GM12878 (cell line): ENCODE measurements at regions not wholly inside any gene's neighbourhood (a gene's known extent, or its start where the extent isn't known, plus 50 kb on each side); places are given as distances from the start of the nearest gene placed in this dataset.

Experiments
- ATAC-seq: fragments of 200-7000 bp; cut with Tn5 transposase; 3 replicates; pipeline ENCODE4 v1.9.1; 2020; ENCODE audit warnings: mild to moderate bottlenecking, moderate library complexity
- BruUV-seq: library from RNA; stranded (reverse); fragments of 400-500 nt; replicated peaks from 2 replicates; lab custom pipeline; 2021; lab: Mats Ljungman, UMichigan
- CTCF ChIA-PET: fragments of 300-600 bp; sonication (Branson Sonifier 250); formaldehyde crosslinking; extraction: SDS; loops from one replicate; lab custom pipeline; 2021; ENCODE audit warnings: inconsistent platforms; lab: Yijun Ruan, JAX
- POLR2A ChIA-PET: fragments of 350-600 bp; formaldehyde crosslinking; extraction: SDS; loops from one replicate; lab custom pipeline; 2021; ENCODE audit warnings: inconsistent platforms; lab: Charles Lee
- RAD21 ChIA-PET: fragments of 300-600 bp; sonication (Branson Sonifier 250); formaldehyde crosslinking; loops from one replicate; lab custom pipeline; 2023; ENCODE audit warnings: antibody characterized with exemption; ENCODE audit not compliant: unreplicated experiment; lab: Charles Lee
- SMC1A ChIA-PET: fragments of 300-600 bp; sonication (Branson Sonifier 250); formaldehyde crosslinking; loops from one replicate; lab custom pipeline; 2023; ENCODE audit not compliant: unreplicated experiment, uncharacterized antibody; lab: Charles Lee
- DNase-seq: peaks from one replicate; pipeline ENCODE4 v3.0.0-alpha.2; 2011; ENCODE audit warnings: low read depth, low spot score
- FAIRE-seq: peaks from 3 replicates; lab custom pipeline; 2011; peaks lifted over from hg19 to GRCh38; lab: Jason Lieb, UNC
- H2AFZ ChIP-seq: 2 replicates; pipeline ENCODE4 v1.6.0; 2011; ENCODE audit warnings: low read depth, low read length, control low read depth; ENCODE audit not compliant: control insufficient read depth
- H3K27ac ChIP-seq: 2 replicates; pipeline ENCODE4 v1.5.1; 2011; ENCODE audit warnings: control low read depth; ENCODE audit not compliant: control insufficient read depth, insufficient read depth
- H3K27me3 ChIP-seq, 2 experiments: replicated peaks in 1 of 2; 2 replicates each; pipeline versions ENCODE4 v1.6.0 to v1.6.1; 2011; ENCODE audit warnings: low read length in 1 of 2; ENCODE audit not compliant: control insufficient read depth in 2 of 2, insufficient read depth in 2 of 2
- H3K36me3 ChIP-seq, 2 experiments: 2 replicates each; pipeline ENCODE4 v1.5.1; 2011; ENCODE audit warnings: low read length in 1 of 2; ENCODE audit not compliant: control insufficient read depth in 2 of 2, insufficient read depth in 2 of 2
- H3K4me1 ChIP-seq: 2 replicates; pipeline ENCODE4 v1.6.1; 2011; ENCODE audit warnings: mild to moderate bottlenecking, low read length, moderate library complexity, mixed read lengths; ENCODE audit not compliant: control insufficient read depth, insufficient read depth
- H3K4me2 ChIP-seq: 2 replicates; pipeline ENCODE4 v1.6.0; 2011; ENCODE audit warnings: control low read depth; ENCODE audit not compliant: control insufficient read depth, insufficient read depth
- H3K4me3 ChIP-seq: fragments of 200-600 bp; sonication (generic); 2 replicates; pipeline ENCODE4 v1.5.1; 2016
- H3K79me2 ChIP-seq: 2 replicates; pipeline ENCODE4 v1.6.0; 2011; ENCODE audit warnings: low read length; ENCODE audit not compliant: control insufficient read depth, insufficient read depth
- H3K9ac ChIP-seq: 2 replicates; pipeline ENCODE4 v1.8.0; 2011; ENCODE audit warnings: low read length, control low read depth, mixed read lengths; ENCODE audit not compliant: control insufficient read depth, insufficient read depth
- H3K9me3 ChIP-seq: replicated peaks from 3 replicates; pipeline ENCODE4 v1.5.1; 2011; ENCODE audit warnings: mild to moderate bottlenecking, low read length; ENCODE audit not compliant: control insufficient read depth, insufficient read depth
- H4K20me1 ChIP-seq: 2 replicates; pipeline ENCODE4 v1.6.0; 2011; ENCODE audit not compliant: control insufficient read depth, insufficient read depth
- EED ChIP-seq: sonication (generic); IDR thresholded peaks from 2 replicates; pipeline ENCODE4 v1.6.1; 2016; ENCODE audit warnings: antibody characterized with exemption, low read depth
- ELK1 ChIP-seq: IDR thresholded peaks from 2 replicates; pipeline ENCODE4 v1.6.1; 2012; ENCODE audit warnings: low read depth, low read length, improper control_type of control experiment
- ETV6 ChIP-seq, 2 experiments: fragments of 450-650 bp in 1 of 2; IDR thresholded peaks in 1 of 2; conservative IDR thresholded peaks in 1 of 2; 2 replicates each; pipeline ENCODE4 v1.6.1; 2014; ENCODE audit warnings: antibody characterized with exemption in 1 of 2, borderline replicate concordance in 1 of 2, low read depth in 1 of 2, mild to moderate bottlenecking in 1 of 2, moderate library complexity in 1 of 2
- JUND ChIP-seq: IDR thresholded peaks from 2 replicates; pipeline ENCODE4 v1.6.1; 2012; ENCODE audit warnings: low read depth, mild to moderate bottlenecking, low read length, improper control_type of control experiment, moderate library complexity
- POLR2AphosphoS2 ChIP-seq: IDR thresholded peaks from 2 replicates; pipeline ENCODE4 v1.6.1; 2011; ENCODE audit warnings: low read depth, mild to moderate bottlenecking, low read length, improper control_type of control experiment, moderate library complexity
- RAD51 ChIP-seq: fragments of 450-650 bp; IDR thresholded peaks from 2 replicates; pipeline ENCODE4 v1.6.1; 2016; ENCODE audit warnings: moderate library complexity, mild to moderate bottlenecking, inconsistent platforms
- RB1 ChIP-seq: fragments of 450-650 bp; formaldehyde crosslinking; IDR thresholded peaks from 2 replicates; pipeline ENCODE4 v1.6.1; 2017; ENCODE audit warnings: mild to moderate bottlenecking, borderline replicate concordance
- RBBP5 ChIP-seq: fragments of 200-600 bp; sonication (generic); conservative IDR thresholded peaks from 2 replicates; pipeline ENCODE4 v1.6.1; 2016
- WGBS: methylation state at CpG from one replicate; pipeline ENCODE4 v1.1.6; 2016; ENCODE audit warnings: low lambda C conversion rate; ENCODE audit not compliant: insufficient replicate concordance, insufficient coverage; ENCODE audit errors: missing lambda C conversion rate; 5-methylcytosine and 5-hydroxymethylcytosine counted together
- in situ Hi-C: fragments of 300-500 bp; cut with MboI; formaldehyde crosslinking; loops from 9 replicates; pipeline ENCODE4 v1.14.3; 2018; ENCODE audit warnings: mixed read lengths
- intact Hi-C: fragments of 100-400 bp; cut with micrococcal nuclease; formaldehyde crosslinking; loops from one replicate; pipeline ENCODE4 v1.14.2; 2022; ENCODE audit not compliant: unreplicated experiment
- TF ChIP-seq, protein P1 (sequence below): fragments of 450-650 bp; IDR thresholded peaks from 2 replicates; pipeline ENCODE4 v1.6.1; 2017; ENCODE audit warnings: mild to moderate bottlenecking, moderate library complexity
- TF ChIP-seq, protein P2 (sequence below): IDR thresholded peaks from 2 replicates; pipeline ENCODE4 v1.6.1; 2012; ENCODE audit warnings: mild to moderate bottlenecking, low read depth, low read length

DNA sequence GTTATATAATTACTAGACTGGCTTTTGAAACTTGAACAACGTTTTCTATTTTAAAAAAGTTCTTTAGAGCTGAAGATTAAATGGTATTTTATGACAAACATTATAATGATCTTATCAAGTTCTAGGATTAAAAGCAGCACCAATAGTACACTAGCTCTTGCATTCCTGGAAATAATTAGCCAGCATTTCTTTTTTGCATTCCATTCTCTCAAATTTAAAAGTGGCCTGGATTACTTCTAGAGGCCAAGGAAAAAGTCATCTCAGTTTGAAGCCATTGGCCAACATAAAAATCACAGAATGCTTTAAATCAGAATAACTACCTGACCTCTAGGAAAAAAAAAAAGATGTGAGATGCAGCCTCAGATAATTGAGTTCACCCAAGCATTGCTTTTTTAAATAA is 1326.4 kb upstream of the SORCS1 start (continued):
- TF ChIP-seq, protein P1, sequence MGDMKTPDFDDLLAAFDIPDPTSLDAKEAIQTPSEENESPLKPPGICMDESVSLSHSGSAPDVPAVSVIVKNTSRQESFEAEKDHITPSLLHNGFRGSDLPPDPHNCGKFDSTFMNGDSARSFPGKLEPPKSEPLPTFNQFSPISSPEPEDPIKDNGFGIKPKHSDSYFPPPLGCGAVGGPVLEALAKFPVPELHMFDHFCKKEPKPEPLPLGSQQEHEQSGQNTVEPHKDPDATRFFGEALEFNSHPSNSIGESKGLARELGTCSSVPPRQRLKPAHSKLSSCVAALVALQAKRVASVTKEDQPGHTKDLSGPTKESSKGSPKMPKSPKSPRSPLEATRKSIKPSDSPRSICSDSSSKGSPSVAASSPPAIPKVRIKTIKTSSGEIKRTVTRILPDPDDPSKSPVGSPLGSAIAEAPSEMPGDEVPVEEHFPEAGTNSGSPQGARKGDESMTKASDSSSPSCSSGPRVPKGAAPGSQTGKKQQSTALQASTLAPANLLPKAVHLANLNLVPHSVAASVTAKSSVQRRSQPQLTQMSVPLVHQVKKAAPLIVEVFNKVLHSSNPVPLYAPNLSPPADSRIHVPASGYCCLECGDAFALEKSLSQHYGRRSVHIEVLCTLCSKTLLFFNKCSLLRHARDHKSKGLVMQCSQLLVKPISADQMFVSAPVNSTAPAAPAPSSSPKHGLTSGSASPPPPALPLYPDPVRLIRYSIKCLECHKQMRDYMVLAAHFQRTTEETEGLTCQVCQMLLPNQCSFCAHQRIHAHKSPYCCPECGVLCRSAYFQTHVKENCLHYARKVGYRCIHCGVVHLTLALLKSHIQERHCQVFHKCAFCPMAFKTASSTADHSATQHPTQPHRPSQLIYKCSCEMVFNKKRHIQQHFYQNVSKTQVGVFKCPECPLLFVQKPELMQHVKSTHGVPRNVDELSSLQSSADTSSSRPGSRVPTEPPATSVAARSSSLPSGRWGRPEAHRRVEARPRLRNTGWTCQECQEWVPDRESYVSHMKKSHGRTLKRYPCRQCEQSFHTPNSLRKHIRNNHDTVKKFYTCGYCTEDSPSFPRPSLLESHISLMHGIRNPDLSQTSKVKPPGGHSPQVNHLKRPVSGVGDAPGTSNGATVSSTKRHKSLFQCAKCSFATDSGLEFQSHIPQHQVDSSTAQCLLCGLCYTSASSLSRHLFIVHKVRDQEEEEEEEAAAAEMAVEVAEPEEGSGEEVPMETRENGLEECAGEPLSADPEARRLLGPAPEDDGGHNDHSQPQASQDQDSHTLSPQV, result no peak
- TF ChIP-seq EED (no peak), RBBP5 (no peak), POLR2AphosphoS2 (no peak)
- TF ChIP-seq, protein P2, sequence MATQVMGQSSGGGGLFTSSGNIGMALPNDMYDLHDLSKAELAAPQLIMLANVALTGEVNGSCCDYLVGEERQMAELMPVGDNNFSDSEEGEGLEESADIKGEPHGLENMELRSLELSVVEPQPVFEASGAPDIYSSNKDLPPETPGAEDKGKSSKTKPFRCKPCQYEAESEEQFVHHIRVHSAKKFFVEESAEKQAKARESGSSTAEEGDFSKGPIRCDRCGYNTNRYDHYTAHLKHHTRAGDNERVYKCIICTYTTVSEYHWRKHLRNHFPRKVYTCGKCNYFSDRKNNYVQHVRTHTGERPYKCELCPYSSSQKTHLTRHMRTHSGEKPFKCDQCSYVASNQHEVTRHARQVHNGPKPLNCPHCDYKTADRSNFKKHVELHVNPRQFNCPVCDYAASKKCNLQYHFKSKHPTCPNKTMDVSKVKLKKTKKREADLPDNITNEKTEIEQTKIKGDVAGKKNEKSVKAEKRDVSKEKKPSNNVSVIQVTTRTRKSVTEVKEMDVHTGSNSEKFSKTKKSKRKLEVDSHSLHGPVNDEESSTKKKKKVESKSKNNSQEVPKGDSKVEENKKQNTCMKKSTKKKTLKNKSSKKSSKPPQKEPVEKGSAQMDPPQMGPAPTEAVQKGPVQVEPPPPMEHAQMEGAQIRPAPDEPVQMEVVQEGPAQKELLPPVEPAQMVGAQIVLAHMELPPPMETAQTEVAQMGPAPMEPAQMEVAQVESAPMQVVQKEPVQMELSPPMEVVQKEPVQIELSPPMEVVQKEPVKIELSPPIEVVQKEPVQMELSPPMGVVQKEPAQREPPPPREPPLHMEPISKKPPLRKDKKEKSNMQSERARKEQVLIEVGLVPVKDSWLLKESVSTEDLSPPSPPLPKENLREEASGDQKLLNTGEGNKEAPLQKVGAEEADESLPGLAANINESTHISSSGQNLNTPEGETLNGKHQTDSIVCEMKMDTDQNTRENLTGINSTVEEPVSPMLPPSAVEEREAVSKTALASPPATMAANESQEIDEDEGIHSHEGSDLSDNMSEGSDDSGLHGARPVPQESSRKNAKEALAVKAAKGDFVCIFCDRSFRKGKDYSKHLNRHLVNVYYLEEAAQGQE, result no peak

- in situ Hi-C loops (no loop called here), intact Hi-C loops (no loop called here)
- FAIRE-seq (no peak), DNase-seq (no peak), ATAC-seq (no peak)
- ChIA-PET CTCF (no interaction called here), RAD21 (no interaction called here), POLR2A (no interaction called here), SMC1A (interaction anchor here (0.7 kb wide), 1 partner anchor 398 kb away, joined by 3 read pairs; no protein-coding TSS in a partner anchor)
- TF ChIP-seq JUND (no peak), ETV6 (conservative IDR thresholded peaks at IDR 0.05 in 1 of 2, IDR thresholded peaks at IDR 0.05 in 1 of 2; ENCODE audit: borderline replicate concordance in 1 of 2, low read depth in 1 of 2) (no peak), ELK1 (no peak), RB1 (no peak), RAD51 (no peak)
- Histone ChIP-seq H3K79me2 (no peaks in the 10 kb centered on the region), H3K4me3 (no peak overlapping the region), H3K9me3 (no peaks in the 10 kb centered on the region; the same call in 2 of the 3 replicates), H3K4me1 (no peaks in the 10 kb centered on the region), H3K9ac (no peak overlapping the region), H3K27ac (no peak overlapping the region), H3K4me2 (no peak overlapping the region), H3K27me3 (peaks cover 0 to 2% of the 10 kb centered on the region in 2 experiments; a peak in 1 of 4 replicates), H3K36me3 (no peaks in the 10 kb centered on the region), H4K20me1 (no peaks in the 10 kb centered on the region), H2AFZ (no peak overlapping the region)
- 31% methylated on average over 1 of the region's 1 CpG for WGBS
- BruUV-seq, result no TSS peak
These were observed 1306.9 kb upstream of the SORCS1 start for GRCh38 chr10:108471420-108471819.
